ENCODE measurements at regions not wholly inside any gene's neighbourhood (a gene's known extent, or its start where the extent isn't known, plus 50 kb on each side); places are given as distances from the start of the nearest gene placed in this dataset.

- ATAC-seq (no peak), DNase-seq (no peak)
- H3K27me3 Mint-ChIP-seq = peaks cover 0 to 18% (median 8%) of the 10 kb centered on the region in 5 donors
- POLR2A ChIA-PET = no interaction called here
- no peak overlapping the region for H3K27ac Mint-ChIP-seq
- H3K4me3 ChIP-seq (ENCODE audit: low read length) = no peak overlapping the region
- no peaks in the 10 kb centered on the region for H3K4me1 Mint-ChIP-seq
- H3K9me3 Mint-ChIP-seq = peaks cover 0 to 2% (median 0%) of the 10 kb centered on the region in 11 donors
- no peaks in the 10 kb centered on the region for H3K36me3 ChIP-seq (ENCODE audit: control insufficient read depth in 2 of 3, insufficient read depth in 3 of 3, low read length in 3 of 3)
- H3K36me3 Mint-ChIP-seq = no peaks in the 10 kb centered on the region
- intact Hi-C loops (cut with micrococcal nuclease) = no loop called here
- H3K4me1 ChIP-seq (ENCODE audit: control insufficient read depth in 2 of 2, insufficient read depth in 2 of 2, low read length in 2 of 2) = no peaks in the 10 kb centered on the region
- H3K9me3 ChIP-seq (ENCODE audit: control insufficient read depth in 2 of 3, low read length in 3 of 3) = no peaks in the 10 kb centered on the region
- no peak overlapping the region for H3K27ac ChIP-seq (ENCODE audit: low read depth, low read length)
- no peaks in the 10 kb centered on the region for H3K27me3 ChIP-seq (ENCODE audit: control insufficient read depth in 2 of 2, insufficient read depth in 2 of 2, low read length in 2 of 2)
- CTCF ChIA-PET = no interaction called here
- H3K4me3 Mint-ChIP-seq = no peak overlapping the region
Observed at GRCh38 chr10:130882906-130883305, 428.6 kb downstream of the TCERG1L start.

- ATAC-seq = no peak
- intact Hi-C loops (cut with micrococcal nuclease) = no loop called here
- H3K4me1 Mint-ChIP-seq = no peaks in the 10 kb centered on the region
- no peaks in the 10 kb centered on the region for H3K36me3 Mint-ChIP-seq
- Histone ChIP-seq H3K9me3 (ENCODE audit: control insufficient read depth in 2 of 3, low read length in 3 of 3) (no peaks in the 10 kb centered on the region), H3K27ac (ENCODE audit: low read depth, low read length) (no peak overlapping the region), H3K4me3 (ENCODE audit: low read length) (no peak overlapping the region), H3K36me3 (ENCODE audit: control insufficient read depth in 2 of 3, insufficient read depth in 3 of 3, low read length in 3 of 3) (no peaks in the 10 kb centered on the region), H3K4me1 (ENCODE audit: control insufficient read depth in 2 of 2, insufficient read depth in 2 of 2, low read length in 2 of 2) (no peaks in the 10 kb centered on the region), H3K27me3 (ENCODE audit: control insufficient read depth in 2 of 2, insufficient read depth in 2 of 2, low read length in 2 of 2) (no peaks in the 10 kb centered on the region)
- no peak overlapping the region for H3K27ac Mint-ChIP-seq
- DNase-seq = no peak
- no peak overlapping the region for H3K4me3 Mint-ChIP-seq
- peaks cover 0 to 2% (median 0%) of the 10 kb centered on the region in 11 donors for H3K9me3 Mint-ChIP-seq
- CTCF ChIA-PET = no interaction called here
- H3K27me3 Mint-ChIP-seq = peaks cover 0 to 18% (median 8%) of the 10 kb centered on the region in 5 donors
- POLR2A ChIA-PET = no interaction called here
Observed at GRCh38 chr10:130884456-130884855, 427.1 kb downstream of the TCERG1L start.

- CTCF ChIA-PET = no interaction called here
- intact Hi-C loops (cut with micrococcal nuclease) = no loop called here
- H3K9me3 Mint-ChIP-seq = peaks cover 0 to 2% (median 0%) of the 10 kb centered on the region in 11 donors
- no peaks in the 10 kb centered on the region for H3K4me1 Mint-ChIP-seq
- no peaks in the 10 kb centered on the region for H3K36me3 ChIP-seq (ENCODE audit: control insufficient read depth in 2 of 3, insufficient read depth in 3 of 3, low read length in 3 of 3)
- POLR2A ChIA-PET = no interaction called here
- H3K27me3 Mint-ChIP-seq = peaks cover 0 to 18% (median 8%) of the 10 kb centered on the region in 5 donors
- H3K4me3 ChIP-seq (ENCODE audit: low read length) = no peak overlapping the region
- no peak overlapping the region for H3K27ac Mint-ChIP-seq
- H3K27ac ChIP-seq (ENCODE audit: low read depth, low read length) = no peak overlapping the region
- ATAC-seq (no peak), DNase-seq (no peak)
- no peak overlapping the region for H3K4me3 Mint-ChIP-seq
- H3K9me3 ChIP-seq (ENCODE audit: control insufficient read depth in 2 of 3, low read length in 3 of 3) = no peaks in the 10 kb centered on the region
- H3K36me3 Mint-ChIP-seq = no peaks in the 10 kb centered on the region
- H3K4me1 ChIP-seq (ENCODE audit: control insufficient read depth in 2 of 2, insufficient read depth in 2 of 2, low read length in 2 of 2) = no peaks in the 10 kb centered on the region
- no peaks in the 10 kb centered on the region for H3K27me3 ChIP-seq (ENCODE audit: control insufficient read depth in 2 of 2, insufficient read depth in 2 of 2, low read length in 2 of 2)
Observed at GRCh38 chr10:130885021-130885655, 426.4 kb downstream of the TCERG1L start.

- H3K4me3 Mint-ChIP-seq = no peak overlapping the region
- H3K9me3 Mint-ChIP-seq = peaks cover 0 to 2% (median 0%) of the 10 kb centered on the region in 11 donors
- no peaks in the 10 kb centered on the region for H3K36me3 Mint-ChIP-seq
- ChIA-PET POLR2A (no interaction called here), CTCF (no interaction called here)
- Histone ChIP-seq H3K36me3 (ENCODE audit: control insufficient read depth in 2 of 3, insufficient read depth in 3 of 3, low read length in 3 of 3) (no peaks in the 10 kb centered on the region), H3K9me3 (ENCODE audit: control insufficient read depth in 2 of 3, low read length in 3 of 3) (no peaks in the 10 kb centered on the region), H3K4me3 (ENCODE audit: low read length) (no peak overlapping the region), H3K4me1 (ENCODE audit: control insufficient read depth in 2 of 2, insufficient read depth in 2 of 2, low read length in 2 of 2) (no peaks in the 10 kb centered on the region), H3K27me3 (ENCODE audit: control insufficient read depth in 2 of 2, insufficient read depth in 2 of 2, low read length in 2 of 2) (no peaks in the 10 kb centered on the region), H3K27ac (ENCODE audit: low read depth, low read length) (no peak overlapping the region)
- H3K27me3 Mint-ChIP-seq = peaks cover 0 to 18% (median 8%) of the 10 kb centered on the region in 5 donors
- ATAC-seq (no peak), DNase-seq (no peak)
- H3K4me1 Mint-ChIP-seq = no peaks in the 10 kb centered on the region
- intact Hi-C loops (cut with micrococcal nuclease) = no loop called here
- no peak overlapping the region for H3K27ac Mint-ChIP-seq
Observed at GRCh38 chr10:130887170-130887569, 424.4 kb downstream of the TCERG1L start.

- POLR2A ChIA-PET = no interaction called here
- CTCF ChIA-PET = no interaction called here
- Mint-ChIP-seq H3K27me3 (peaks cover 0 to 21% (median 8%) of the 10 kb centered on the region in 5 donors), H3K27ac (no peak overlapping the region), H3K9me3 (peaks cover 0 to 2% (median 0%) of the 10 kb centered on the region in 11 donors), H3K4me1 (peaks cover 0 to 2% (median 0%) of the 10 kb centered on the region in 7 donors), H3K4me3 (no peak overlapping the region), H3K36me3 (no peaks in the 10 kb centered on the region)
- no peak overlapping the region for H3K27ac ChIP-seq (ENCODE audit: low read depth, low read length)
- DNase-seq (no peak), ATAC-seq (no peak)
- H3K27me3 ChIP-seq (ENCODE audit: control insufficient read depth in 2 of 2, insufficient read depth in 2 of 2, low read length in 2 of 2) = no peaks in the 10 kb centered on the region
- no peaks in the 10 kb centered on the region for H3K36me3 ChIP-seq (ENCODE audit: control insufficient read depth in 2 of 3, insufficient read depth in 3 of 3, low read length in 3 of 3)
- H3K4me1 ChIP-seq (ENCODE audit: control insufficient read depth in 2 of 2, insufficient read depth in 2 of 2, low read length in 2 of 2) = no peaks in the 10 kb centered on the region
- no peak overlapping the region for H3K4me3 ChIP-seq (ENCODE audit: low read length)
- H3K9me3 ChIP-seq (ENCODE audit: control insufficient read depth in 2 of 3, low read length in 3 of 3) = no peaks in the 10 kb centered on the region
- intact Hi-C loops (cut with micrococcal nuclease) = no loop called here
Observed at GRCh38 chr10:130888493-130888892, 423.0 kb downstream of the TCERG1L start.

GRCh38 chr10:130889240-130889639 is 422.3 kb downstream of the TCERG1L start:
- ATAC-seq (no peak), DNase-seq (no peak)
- no peak overlapping the region for H3K4me3 ChIP-seq (ENCODE audit: low read length)
- H3K9me3 Mint-ChIP-seq = peaks cover 0 to 2% (median 0%) of the 10 kb centered on the region in 11 donors
- H3K4me1 ChIP-seq (ENCODE audit: control insufficient read depth in 2 of 2, insufficient read depth in 2 of 2, low read length in 2 of 2) = no peaks in the 10 kb centered on the region
- no peak overlapping the region for H3K27ac ChIP-seq (ENCODE audit: low read depth, low read length)
- intact Hi-C loops (cut with micrococcal nuclease) = no loop called here
- H3K4me3 Mint-ChIP-seq = no peak overlapping the region
- H3K9me3 ChIP-seq (ENCODE audit: control insufficient read depth in 2 of 3, low read length in 3 of 3) = no peaks in the 10 kb centered on the region
- H3K4me1 Mint-ChIP-seq = peaks cover 0 to 2% (median 0%) of the 10 kb centered on the region in 7 donors
- no peaks in the 10 kb centered on the region for H3K36me3 ChIP-seq (ENCODE audit: control insufficient read depth in 2 of 3, insufficient read depth in 3 of 3, low read length in 3 of 3)
- H3K27ac Mint-ChIP-seq = no peak overlapping the region
- CTCF ChIA-PET = no interaction called here
- no peaks in the 10 kb centered on the region for H3K36me3 Mint-ChIP-seq
- H3K27me3 Mint-ChIP-seq = peaks cover 0 to 18% (median 8%) of the 10 kb centered on the region in 5 donors
- no peaks in the 10 kb centered on the region for H3K27me3 ChIP-seq (ENCODE audit: control insufficient read depth in 2 of 2, insufficient read depth in 2 of 2, low read length in 2 of 2)
- POLR2A ChIA-PET = no interaction called here

GRCh38 chr10:130889780-130890179 is 421.7 kb downstream of the TCERG1L start:
- ATAC-seq (no peak), DNase-seq (no peak)
- no peak overlapping the region for H3K4me3 Mint-ChIP-seq
- no peaks in the 10 kb centered on the region for H3K4me1 ChIP-seq (ENCODE audit: control insufficient read depth in 2 of 2, insufficient read depth in 2 of 2, low read length in 2 of 2)
- no peaks in the 10 kb centered on the region for H3K27me3 ChIP-seq (ENCODE audit: control insufficient read depth in 2 of 2, insufficient read depth in 2 of 2, low read length in 2 of 2)
- no peaks in the 10 kb centered on the region for H3K36me3 ChIP-seq (ENCODE audit: control insufficient read depth in 2 of 3, insufficient read depth in 3 of 3, low read length in 3 of 3)
- no peak overlapping the region for H3K27ac ChIP-seq (ENCODE audit: low read depth, low read length)
- H3K36me3 Mint-ChIP-seq = no peaks in the 10 kb centered on the region
- H3K9me3 ChIP-seq (ENCODE audit: control insufficient read depth in 2 of 3, low read length in 3 of 3) = no peaks in the 10 kb centered on the region
- H3K27me3 Mint-ChIP-seq = peaks cover 0 to 18% (median 8%) of the 10 kb centered on the region in 5 donors
- no peak overlapping the region for H3K27ac Mint-ChIP-seq
- ChIA-PET POLR2A (no interaction called here), CTCF (no interaction called here)
- H3K9me3 Mint-ChIP-seq = peaks cover 0 to 2% (median 0%) of the 10 kb centered on the region in 11 donors
- no peak overlapping the region for H3K4me3 ChIP-seq (ENCODE audit: low read length)
- H3K4me1 Mint-ChIP-seq = peaks cover 0 to 2% (median 0%) of the 10 kb centered on the region in 7 donors
- intact Hi-C loops (cut with micrococcal nuclease) = no loop called here
